Parathyroid adenoma (tissue), 2 donors: ENCODE measurements at regions not wholly inside any gene's neighbourhood (a gene's known extent, or its start where the extent isn't known, plus 50 kb on each side); places are given as distances from the start of the nearest gene placed in this dataset.

Source experiments
- H2AFZ ChIP-seq: fragments of 300-600 bp; sonication (generic); one replicate; pipeline ENCODE4 v1.7.0; 2017; ENCODE audit warnings: antibody characterized with exemption, mild to moderate bottlenecking
- H3K27ac ChIP-seq: fragments of 300-600 bp; sonication (generic); one replicate; pipeline ENCODE4 v1.7.0; 2017
- H3K27me3 ChIP-seq: fragments of 300-600 bp; sonication (generic); one replicate; pipeline ENCODE4 v1.7.0; 2017; ENCODE audit warnings: low read length; ENCODE audit not compliant: control insufficient read depth, insufficient read depth
- H3K36me3 ChIP-seq: fragments of 300-600 bp; sonication (generic); one replicate; pipeline ENCODE4 v1.7.0; 2017; ENCODE audit warnings: low read length; ENCODE audit not compliant: control insufficient read depth, insufficient read depth
- H3K4me1 ChIP-seq: fragments of 300-600 bp; sonication (generic); one replicate; pipeline ENCODE4 v1.7.0; 2017; ENCODE audit warnings: control low read depth
- H3K4me2 ChIP-seq: fragments of 300-600 bp; sonication (generic); one replicate; pipeline ENCODE4 v1.7.0; 2017; ENCODE audit warnings: low read length
- H3K4me3 ChIP-seq: fragments of 300-600 bp; sonication (generic); one replicate; pipeline ENCODE4 v1.7.0; 2017; ENCODE audit warnings: low read depth, low read length
- H3K79me2 ChIP-seq: fragments of 300-600 bp; sonication (generic); one replicate; pipeline ENCODE4 v1.7.0; 2017; ENCODE audit warnings: control low read depth
- H3K9ac ChIP-seq: fragments of 300-600 bp; sonication (generic); one replicate; pipeline ENCODE4 v1.7.0; 2017; ENCODE audit warnings: mild to moderate bottlenecking
- H3K9me3 ChIP-seq: fragments of 300-600 bp; sonication (generic); one replicate; pipeline ENCODE4 v1.7.0; 2017; ENCODE audit warnings: low read length; ENCODE audit not compliant: control insufficient read depth
- TF ChIP-seq, protein P1 (sequence below): fragments of 300-600 bp; sonication (generic); IDR thresholded peaks from one replicate; pipeline ENCODE4 v1.7.0; 2017; ENCODE audit warnings: antibody characterized with exemption, mild to moderate bottlenecking
- donor health status: primary hyperparathyroidism.

DNA sequence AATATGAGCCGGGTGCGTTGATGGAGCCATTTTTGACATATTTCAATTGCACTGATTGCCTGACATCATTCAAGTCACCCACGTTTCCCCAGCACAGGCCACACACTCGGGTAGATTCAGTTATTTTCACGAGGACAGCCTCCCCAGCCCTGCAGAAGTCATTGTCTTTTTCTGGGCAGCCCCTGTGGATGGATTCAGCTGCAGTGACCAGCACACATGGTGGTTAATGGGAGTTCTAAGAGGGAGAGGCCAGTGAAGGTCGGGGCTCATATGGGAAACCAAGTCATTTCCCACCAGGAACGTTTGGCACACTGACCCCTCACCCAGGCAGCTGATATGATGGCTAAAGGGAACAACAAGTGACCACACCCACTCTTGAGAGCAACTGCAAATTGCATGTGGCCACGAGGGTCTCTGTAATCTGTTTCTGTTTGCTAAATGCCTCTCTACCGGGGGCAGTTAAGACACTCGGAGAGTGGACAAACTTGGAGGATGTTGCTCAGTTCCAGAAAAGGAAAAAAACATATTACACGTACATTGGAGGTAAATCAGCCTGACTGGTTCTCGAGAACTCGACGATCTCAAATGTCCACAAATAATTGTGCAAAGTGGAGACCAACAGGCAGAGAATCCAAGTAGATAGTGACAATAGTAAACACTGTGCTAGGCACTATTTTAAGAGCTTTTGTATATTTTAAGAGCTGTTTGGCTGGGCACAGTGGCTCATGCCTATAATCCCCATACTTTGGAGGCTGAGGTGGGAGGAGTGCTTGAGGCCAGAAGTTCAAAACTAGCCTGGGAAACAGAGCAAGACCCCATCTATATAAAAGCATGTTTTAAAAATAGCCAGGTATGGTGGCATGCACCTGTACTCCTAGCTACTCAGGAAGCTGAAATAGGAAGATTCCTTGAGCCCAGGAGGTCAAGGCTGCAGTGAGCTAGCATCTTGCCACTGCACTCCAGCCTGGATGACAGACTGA, 167.2 kb upstream of the IRF2BP2 start:
- Histone ChIP-seq H3K79me2 (no peaks in the 10 kb centered on the region), H3K9ac (no peak overlapping the region), H3K36me3 (no peaks in the 10 kb centered on the region), H3K9me3 (no peaks in the 10 kb centered on the region), H3K27ac (no peak overlapping the region), H3K27me3 (no peaks in the 10 kb centered on the region), H3K4me1 (no peaks in the 10 kb centered on the region), H3K4me2 (no peak overlapping the region), H2AFZ (no peak overlapping the region), H3K4me3 (no peak overlapping the region)
- TF ChIP-seq, protein P1, sequence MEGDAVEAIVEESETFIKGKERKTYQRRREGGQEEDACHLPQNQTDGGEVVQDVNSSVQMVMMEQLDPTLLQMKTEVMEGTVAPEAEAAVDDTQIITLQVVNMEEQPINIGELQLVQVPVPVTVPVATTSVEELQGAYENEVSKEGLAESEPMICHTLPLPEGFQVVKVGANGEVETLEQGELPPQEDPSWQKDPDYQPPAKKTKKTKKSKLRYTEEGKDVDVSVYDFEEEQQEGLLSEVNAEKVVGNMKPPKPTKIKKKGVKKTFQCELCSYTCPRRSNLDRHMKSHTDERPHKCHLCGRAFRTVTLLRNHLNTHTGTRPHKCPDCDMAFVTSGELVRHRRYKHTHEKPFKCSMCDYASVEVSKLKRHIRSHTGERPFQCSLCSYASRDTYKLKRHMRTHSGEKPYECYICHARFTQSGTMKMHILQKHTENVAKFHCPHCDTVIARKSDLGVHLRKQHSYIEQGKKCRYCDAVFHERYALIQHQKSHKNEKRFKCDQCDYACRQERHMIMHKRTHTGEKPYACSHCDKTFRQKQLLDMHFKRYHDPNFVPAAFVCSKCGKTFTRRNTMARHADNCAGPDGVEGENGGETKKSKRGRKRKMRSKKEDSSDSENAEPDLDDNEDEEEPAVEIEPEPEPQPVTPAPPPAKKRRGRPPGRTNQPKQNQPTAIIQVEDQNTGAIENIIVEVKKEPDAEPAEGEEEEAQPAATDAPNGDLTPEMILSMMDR: no peak

GRCh38 chr1:234776256-234776875, 166.4 kb upstream of the IRF2BP2 start:
- Histone ChIP-seq H3K9ac (no peak overlapping the region), H2AFZ (no peak overlapping the region), H3K9me3 (no peaks in the 10 kb centered on the region), H3K4me2 (no peak overlapping the region), H3K4me3 (no peak overlapping the region), H3K27me3 (no peaks in the 10 kb centered on the region), H3K36me3 (no peaks in the 10 kb centered on the region), H3K27ac (no peak overlapping the region), H3K4me1 (no peaks in the 10 kb centered on the region), H3K79me2 (no peaks in the 10 kb centered on the region)
- TF ChIP-seq, protein P1: no peak

DNA sequence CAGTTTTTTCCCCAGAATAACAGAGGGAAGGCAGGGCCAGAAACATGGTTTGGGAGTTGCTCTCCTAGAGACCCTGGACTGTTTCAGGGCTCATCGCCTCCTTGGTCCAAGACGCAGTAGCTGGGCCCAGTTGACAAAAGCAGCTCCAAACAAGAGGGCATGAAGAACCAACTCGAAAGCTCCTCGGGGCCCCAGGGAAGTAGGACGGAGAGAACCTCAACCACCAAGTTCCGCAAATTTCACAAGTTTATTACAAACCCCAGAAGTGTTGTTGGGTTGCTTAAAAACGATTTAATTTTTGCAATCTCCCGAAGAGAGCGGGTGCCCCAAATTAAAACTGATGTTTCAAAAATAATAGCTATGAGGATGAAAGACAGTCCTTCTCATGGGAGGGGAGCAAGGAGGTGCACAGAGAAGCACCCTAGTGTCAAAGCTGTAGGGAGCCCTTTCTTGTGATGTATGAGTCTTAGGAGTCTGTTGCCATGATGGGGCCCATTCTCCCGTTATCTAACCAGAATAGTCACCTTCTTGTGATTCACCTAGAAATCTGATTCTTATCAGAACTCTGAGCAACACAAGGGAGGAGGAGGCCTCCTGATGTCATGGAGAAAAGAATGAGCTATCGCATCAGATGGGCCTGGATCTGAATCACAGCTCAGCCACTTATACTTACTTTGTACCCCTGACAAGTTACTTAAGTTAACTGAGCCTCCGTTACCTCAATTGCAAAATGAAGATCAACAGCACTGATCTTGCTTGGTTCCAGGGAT, 165.7 kb upstream of the IRF2BP2 start:
- no peaks in the 10 kb centered on the region for H3K27me3 ChIP-seq
- H3K4me2 ChIP-seq: no peak overlapping the region
- H3K4me3 ChIP-seq: no peak overlapping the region
- no peaks in the 10 kb centered on the region for H3K79me2 ChIP-seq
- H3K9ac ChIP-seq: no peak overlapping the region
- H2AFZ ChIP-seq: no peak overlapping the region
- H3K36me3 ChIP-seq: no peaks in the 10 kb centered on the region
- TF ChIP-seq, protein P1: no peak
- H3K4me1 ChIP-seq: no peaks in the 10 kb centered on the region
- H3K9me3 ChIP-seq: no peaks in the 10 kb centered on the region
- no peak overlapping the region for H3K27ac ChIP-seq

GRCh38 chr1:234774971-234775370, 165.0 kb upstream of the IRF2BP2 start:
- H3K27ac ChIP-seq: no peak overlapping the region
- no peak overlapping the region for H3K4me2 ChIP-seq
- no peaks in the 10 kb centered on the region for H3K27me3 ChIP-seq
- no peaks in the 10 kb centered on the region for H3K9me3 ChIP-seq
- no peak overlapping the region for H2AFZ ChIP-seq
- no peaks in the 10 kb centered on the region for H3K4me1 ChIP-seq
- no peak overlapping the region for H3K4me3 ChIP-seq
- H3K9ac ChIP-seq: no peak overlapping the region
- no peaks in the 10 kb centered on the region for H3K36me3 ChIP-seq
- TF ChIP-seq, protein P1: no peak
- no peaks in the 10 kb centered on the region for H3K79me2 ChIP-seq
